Endothelial cell of umbilical vein (primary cell): ENCODE measurements at regions not wholly inside any gene's neighbourhood (a gene's known extent, or its start where the extent isn't known, plus 50 kb on each side); places are given as distances from the start of the nearest gene placed in this dataset.

ENCODE experiments used
- BruUV-seq: library from RNA; stranded (reverse); fragments of 400-500 nt; replicated peaks from 2 replicates; lab custom pipeline; 2021; lab: Mats Ljungman, UMichigan
- CTCF ChIA-PET: fragments of 300-600, 350-600 bp; sonication (Branson Sonifier 250); formaldehyde crosslinking; loops from one replicate; lab custom pipeline; 2021; ENCODE audit warnings: antibody characterized with exemption, inconsistent platforms; lab: Charles Lee
- POLR2A ChIA-PET: fragments of 300-600, 350-600 bp; sonication (Branson Sonifier 250); formaldehyde crosslinking; loops from one replicate; lab custom pipeline; 2021; ENCODE audit warnings: antibody characterized with exemption, inconsistent platforms; lab: Charles Lee
- DNase-seq: peaks from one replicate; pipeline ENCODE4 v3.0.0-alpha.2; 2011; ENCODE audit warnings: low read depth, low spot score
- FAIRE-seq: peaks from 2 replicates; lab custom pipeline; 2011; peaks lifted over from hg19 to GRCh38; lab: Jason Lieb, UNC
- H2AFZ ChIP-seq: 2 replicates; pipeline ENCODE4 v1.6.0; 2012; ENCODE audit warnings: low read depth, low read length, control low read depth, inconsistent platforms
- H3K27ac ChIP-seq: 2 replicates; pipeline ENCODE4 v1.5.1; 2011; ENCODE audit warnings: low read depth, mild to moderate bottlenecking, control low read depth, low read length, moderate library complexity; ENCODE audit not compliant: insufficient read depth
- H3K27me3 ChIP-seq, 2 experiments: 2 replicates each; pipeline versions ENCODE4 v1.6.0 to v1.6.1; 2011; ENCODE audit warnings: low read length in 2 of 2, mixed read lengths in 1 of 2; ENCODE audit not compliant: control insufficient read depth in 2 of 2, insufficient read depth in 2 of 2
- H3K36me3 ChIP-seq, 2 experiments: 2 replicates in 1 of 2; 3 replicates in 1 of 2; pipeline ENCODE4 v1.5.1; 2011; ENCODE audit warnings: low read length in 2 of 2, mild to moderate bottlenecking in 1 of 2, moderate library complexity in 1 of 2; ENCODE audit not compliant: control insufficient read depth in 2 of 2, insufficient read depth in 2 of 2; ENCODE audit errors: extremely low read depth in 1 of 2
- H3K4me1 ChIP-seq: 3 replicates; pipeline ENCODE4 v1.5.1; 2011; ENCODE audit warnings: mild to moderate bottlenecking, low read length; ENCODE audit not compliant: control insufficient read depth, insufficient read depth; ENCODE audit errors: extremely low read depth
- H3K4me2 ChIP-seq: 2 replicates; pipeline ENCODE4 v1.6.1; 2011; ENCODE audit warnings: low read length, control low read depth, mixed read lengths; ENCODE audit not compliant: insufficient read depth
- H3K4me3 ChIP-seq, 3 experiments: fragments of 200-600 bp in 1 of 3; sonication (generic), shearing (Covaris generic) in 1 of 3; replicated peaks in 1 of 3; 2 replicates each; pipeline ENCODE4 v1.5.1; 2011 to 2016; ENCODE audit warnings: control low read depth in 3 of 3, low read length in 3 of 3, mild to moderate bottlenecking in 2 of 3, inconsistent platforms in 1 of 3, low read depth in 1 of 3, moderate library complexity in 1 of 3; ENCODE audit not compliant: insufficient read depth in 1 of 3
- H3K79me2 ChIP-seq: 2 replicates; pipeline ENCODE4 v1.6.0; 2012; ENCODE audit warnings: low read length, inconsistent platforms; ENCODE audit not compliant: control insufficient read depth, insufficient read depth
- H3K9ac ChIP-seq: replicated peaks from 2 replicates; pipeline ENCODE3; 2011; ENCODE audit warnings: low read length, control low read depth; ENCODE audit not compliant: insufficient read depth; ENCODE audit errors: extremely low read depth
- H3K9me1 ChIP-seq: replicated peaks from 3 replicates; pipeline ENCODE4 v1.6.0; 2011; ENCODE audit warnings: mild to moderate bottlenecking, low read length; ENCODE audit not compliant: control insufficient read depth, insufficient read depth; ENCODE audit errors: extremely low read depth
- H3K9me3 ChIP-seq: replicated peaks from 2 replicates; pipeline ENCODE4 v1.5.1; 2012; ENCODE audit warnings: low read length, inconsistent platforms; ENCODE audit not compliant: control insufficient read depth, insufficient read depth
- H4K20me1 ChIP-seq: replicated peaks from 2 replicates; pipeline ENCODE3; 2011; ENCODE audit warnings: mild to moderate bottlenecking, low read length; ENCODE audit not compliant: control insufficient read depth, insufficient read depth; ENCODE audit errors: extremely low read depth
- EZH2 ChIP-seq: IDR thresholded peaks from 2 replicates; pipeline ENCODE4 v1.6.1; 2012; ENCODE audit warnings: borderline replicate concordance, low read depth, mild to moderate bottlenecking, moderate library complexity, low read length, inconsistent platforms; ENCODE audit not compliant: severe bottlenecking
- FOS ChIP-seq: IDR thresholded peaks from 2 replicates; pipeline ENCODE4 v1.6.1; 2011; ENCODE audit warnings: mild to moderate bottlenecking, low read length, moderate library complexity, borderline replicate concordance; ENCODE audit not compliant: insufficient read depth
- GATA2 ChIP-seq: IDR thresholded peaks from 2 replicates; pipeline ENCODE4 v1.7.0; 2011; ENCODE audit warnings: low read depth, mild to moderate bottlenecking, moderate library complexity, mixed read lengths, low read length; ENCODE audit not compliant: insufficient read length, insufficient read depth
- JUN ChIP-seq: IDR thresholded peaks from 2 replicates; pipeline ENCODE4 v1.6.1; 2011; ENCODE audit warnings: borderline replicate concordance, low read depth; ENCODE audit not compliant: insufficient read length, insufficient read depth
- MYC ChIP-seq: IDR thresholded peaks from one replicate; pipeline ENCODE4 v1.6.1; 2011; ENCODE audit warnings: mild to moderate bottlenecking, low read depth, low read length
- POLR2A ChIP-seq: IDR thresholded peaks from 2 replicates; pipeline ENCODE4 v1.6.1; 2012; ENCODE audit warnings: low read depth, mild to moderate bottlenecking, control low read depth, low read length
- POLR2AphosphoS5 ChIP-seq: IDR thresholded peaks from 2 replicates; pipeline ENCODE4 v1.6.1; 2012; ENCODE audit warnings: low read depth, mild to moderate bottlenecking, control low read depth, low read length, moderate library complexity; ENCODE audit not compliant: insufficient read depth
- dilution Hi-C: fragments of 300-500 bp; cut with MboI; formaldehyde crosslinking; loops from one replicate; pipeline ENCODE4 v1.15.0; 2019; ENCODE audit warnings: low sequenced_read_pairs; ENCODE audit not compliant: extremely low pct_ligation_motif_present
- intact Hi-C: fragments of 100-400 bp; cut with micrococcal nuclease; formaldehyde crosslinking; loops from one replicate; pipeline ENCODE4 v1.10.0; 2022
- TF ChIP-seq, protein P1 (sequence below): IDR thresholded peaks from 2 replicates; pipeline ENCODE4 v1.6.1; 2011; ENCODE audit not compliant: insufficient read depth, insufficient read length
- TF ChIP-seq, protein P2 (sequence below), 2 donors: IDR thresholded peaks; 1 replicate in 1 of 2; 2 replicates in 1 of 2; pipeline ENCODE4 v1.5.1; 2011; ENCODE audit warnings: low read length in 2 of 2, mild to moderate bottlenecking in 2 of 2, moderate library complexity in 2 of 2, control low read depth in 1 of 2, inconsistent platforms in 1 of 2, low read depth in 1 of 2; ENCODE audit not compliant: insufficient read depth in 1 of 2; ENCODE audit errors: extremely low read depth in 1 of 2

DNA sequence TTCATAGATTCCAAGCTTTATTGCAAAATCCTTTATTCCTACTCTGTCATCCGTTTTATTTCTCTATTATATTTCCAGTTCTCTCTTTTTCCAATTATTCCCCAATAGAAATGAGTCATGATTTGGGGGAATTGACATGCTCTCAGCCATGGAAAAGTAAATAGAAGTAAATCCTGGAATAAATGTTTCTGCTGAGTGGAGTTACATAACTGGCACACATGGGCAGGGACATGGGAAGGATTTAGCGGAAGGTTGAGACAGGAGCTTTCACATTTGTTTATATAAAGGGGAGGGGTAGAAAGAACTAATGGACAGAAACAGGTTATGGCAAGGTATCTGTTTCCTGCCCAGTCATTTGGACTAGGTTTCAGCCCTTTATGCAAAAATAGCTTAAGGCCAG is 221.6 kb downstream of the PLOD2 start:
- dilution Hi-C loops (no loop called here), intact Hi-C loops (no loop called here)
- no peak for DNase-seq
- H3K9me3 ChIP-seq = no peaks in the 10 kb centered on the region
- no peak overlapping the region for H3K27ac ChIP-seq
- no peak overlapping the region for H2AFZ ChIP-seq
- H3K4me3 ChIP-seq = no peak overlapping the region
- BruUV-seq = no TSS peak
- no peak for TF ChIP-seq POLR2A
- TF ChIP-seq MYC = no peak
- TF ChIP-seq, protein P1, sequence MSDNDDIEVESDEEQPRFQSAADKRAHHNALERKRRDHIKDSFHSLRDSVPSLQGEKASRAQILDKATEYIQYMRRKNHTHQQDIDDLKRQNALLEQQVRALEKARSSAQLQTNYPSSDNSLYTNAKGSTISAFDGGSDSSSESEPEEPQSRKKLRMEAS = no peak
- no peak for TF ChIP-seq POLR2AphosphoS5
- TF ChIP-seq JUN = no peak
- TF ChIP-seq FOS = no peak
- no peak for TF ChIP-seq EZH2
- TF ChIP-seq GATA2 = no peak
- TF ChIP-seq, protein P2, sequence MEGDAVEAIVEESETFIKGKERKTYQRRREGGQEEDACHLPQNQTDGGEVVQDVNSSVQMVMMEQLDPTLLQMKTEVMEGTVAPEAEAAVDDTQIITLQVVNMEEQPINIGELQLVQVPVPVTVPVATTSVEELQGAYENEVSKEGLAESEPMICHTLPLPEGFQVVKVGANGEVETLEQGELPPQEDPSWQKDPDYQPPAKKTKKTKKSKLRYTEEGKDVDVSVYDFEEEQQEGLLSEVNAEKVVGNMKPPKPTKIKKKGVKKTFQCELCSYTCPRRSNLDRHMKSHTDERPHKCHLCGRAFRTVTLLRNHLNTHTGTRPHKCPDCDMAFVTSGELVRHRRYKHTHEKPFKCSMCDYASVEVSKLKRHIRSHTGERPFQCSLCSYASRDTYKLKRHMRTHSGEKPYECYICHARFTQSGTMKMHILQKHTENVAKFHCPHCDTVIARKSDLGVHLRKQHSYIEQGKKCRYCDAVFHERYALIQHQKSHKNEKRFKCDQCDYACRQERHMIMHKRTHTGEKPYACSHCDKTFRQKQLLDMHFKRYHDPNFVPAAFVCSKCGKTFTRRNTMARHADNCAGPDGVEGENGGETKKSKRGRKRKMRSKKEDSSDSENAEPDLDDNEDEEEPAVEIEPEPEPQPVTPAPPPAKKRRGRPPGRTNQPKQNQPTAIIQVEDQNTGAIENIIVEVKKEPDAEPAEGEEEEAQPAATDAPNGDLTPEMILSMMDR (IDR thresholded peaks at IDR 0.05; ENCODE audit: extremely low read depth in 1 of 2, insufficient read depth in 1 of 2, low read depth in 1 of 2, low read length in 2 of 2) = no peak
- H3K36me3 ChIP-seq = no peaks in the 10 kb centered on the region
- no peak overlapping the region for H3K9ac ChIP-seq
- no peaks in the 10 kb centered on the region for H3K9me1 ChIP-seq
- no peaks in the 10 kb centered on the region for H3K27me3 ChIP-seq
- H3K4me1 ChIP-seq = no peaks in the 10 kb centered on the region
- H3K4me2 ChIP-seq = no peak overlapping the region
- CTCF ChIA-PET = interaction anchor here (1.0 to 2.2 kb wide), 2 partner anchors 10 to 37 kb away, joined by 4 to 5 read pairs; no protein-coding TSS in a partner anchor
- H3K79me2 ChIP-seq = no peaks in the 10 kb centered on the region
- no peak for FAIRE-seq
- H4K20me1 ChIP-seq = no peaks in the 10 kb centered on the region
- POLR2A ChIA-PET = no interaction called here
